H4 (cell line): ENCODE measurements at regions not wholly inside any gene's neighbourhood (a gene's known extent, or its start where the extent isn't known, plus 50 kb on each side); places are given as distances from the start of the nearest gene placed in this dataset.
"Not testable (repeated sequence)": the region's sequence is repeated elsewhere in the genome, so short reads cannot be mapped to it uniquely, and the experiment has no call there.

Experiments used
- DNase-seq: peaks from one replicate; pipeline ENCODE4 v3.0.0-alpha.2; 2015; ENCODE audit warnings: low spot score

GRCh38 chr14:37842106-37842505, 246.7 kb downstream of the TTC6 start:
- no peak for DNase-seq

- no peak for DNase-seq
These were observed 248.7 kb downstream of the TTC6 start for GRCh38 chr14:37843954-37844607.

- DNase-seq: no peak
These were observed 249.2 kb downstream of the TTC6 start for GRCh38 chr14:37844614-37845013.

- DNase-seq: no peak
These were observed 253.7 kb downstream of the TTC6 start for GRCh38 chr14:37848985-37849621.

- DNase-seq: no peak
These were observed 255.6 kb downstream of the TTC6 start for GRCh38 chr14:37851054-37851453.

- DNase-seq: no peak
These were observed 260.4 kb downstream of the TTC6 start for GRCh38 chr14:37855871-37856270.

- DNase-seq: no peak
These were observed 262.4 kb downstream of the TTC6 start for GRCh38 chr14:37857774-37858266.

- no peak for DNase-seq
These were observed 263.3 kb downstream of the TTC6 start for GRCh38 chr14:37858733-37859132.

- DNase-seq: no peak
These were observed 263.7 kb downstream of the TTC6 start for GRCh38 chr14:37859177-37859576.

- no peak for DNase-seq
These were observed 266.8 kb downstream of the TTC6 start for GRCh38 chr14:37862263-37862662.

GRCh38 chr14:37864128-37864527, 268.7 kb downstream of the TTC6 start:
- no peak for DNase-seq

GRCh38 chr14:37864861-37865718, 269.7 kb downstream of the TTC6 start:
- DNase-seq: peak; percentile 59

GRCh38 chr14:37865719-37866549, 270.5 kb downstream of the TTC6 start:
- no peak for DNase-seq

- no peak for DNase-seq
These were observed 274.2 kb downstream of the TTC6 start for GRCh38 chr14:37869633-37870032.

GRCh38 chr14:37870170-37870569, 274.7 kb downstream of the TTC6 start:
- DNase-seq: no peak

GRCh38 chr14:37870632-37871346, 275.4 kb downstream of the TTC6 start:
- DNase-seq: no peak

- DNase-seq: not testable (repeated sequence)
These were observed 278.6 kb downstream of the TTC6 start for GRCh38 chr14:37874065-37874428.

- DNase-seq: peak; percentile 67
These were observed 279.1 kb downstream of the TTC6 start for GRCh38 chr14:37874429-37875109.

- no peak for DNase-seq
These were observed 292.8 kb downstream of the TTC6 start for GRCh38 chr14:37888234-37888633.

GRCh38 chr14:37889087-37889486, 293.7 kb downstream of the TTC6 start:
- no peak for DNase-seq
